Panc1 (cell line): ENCODE measurements at regions not wholly inside any gene's neighbourhood (a gene's known extent, or its start where the extent isn't known, plus 50 kb on each side); places are given as distances from the start of the nearest gene placed in this dataset.

Experiments used
- ATAC-seq: fragments of 200-7000 bp; cut with Tn5 transposase; 2 replicates; pipeline ENCODE4 v1.9.1; 2020; ENCODE audit warnings: mild to moderate bottlenecking, moderate library complexity
- BruUV-seq: library from RNA; stranded (reverse); fragments of 400-500 nt; replicated peaks from 2 replicates; lab custom pipeline; 2021; lab: Mats Ljungman, UMichigan
- CTCF ChIA-PET: fragments of 300-600 bp; sonication (Branson Sonifier 250); formaldehyde crosslinking; loops from one replicate; lab custom pipeline; 2022; ENCODE audit warnings: antibody characterized with exemption; lab: Charles Lee
- POLR2A ChIA-PET: fragments of 300-600 bp; sonication (Branson Sonifier 250); formaldehyde crosslinking; loops from one replicate; lab custom pipeline; 2022; ENCODE audit warnings: antibody characterized with exemption; lab: Charles Lee
- DNase-seq: peaks from one replicate; pipeline ENCODE4 v3.0.0-alpha.2; 2010; ENCODE audit warnings: low read depth, low spot score
- H3K27ac ChIP-seq: 2 replicates; pipeline ENCODE4 v1.5.1; 2011; ENCODE audit warnings: mild to moderate bottlenecking, low read length, inconsistent platforms
- H3K27me3 ChIP-seq: fragments of 200-500 bp; sonication (Bioruptor generic); 2 replicates; pipeline ENCODE4 v1.6.0; 2014; ENCODE audit warnings: low read length, inconsistent platforms; ENCODE audit not compliant: control insufficient read depth, insufficient read depth
- H3K36me3 ChIP-seq: fragments of 200-500 bp; sonication (Bioruptor generic); 2 replicates; pipeline ENCODE4 v1.5.1; 2014; ENCODE audit warnings: inconsistent platforms, mild to moderate bottlenecking, low read length, moderate library complexity; ENCODE audit not compliant: control insufficient read depth, insufficient read depth
- H3K4me1 ChIP-seq: 2 replicates; pipeline ENCODE4 v1.5.1; 2011; ENCODE audit warnings: inconsistent platforms, mild to moderate bottlenecking, low read length, moderate library complexity; ENCODE audit not compliant: control insufficient read depth, insufficient read depth
- H3K4me3 ChIP-seq, 2 experiments: 2 replicates each; pipeline ENCODE4 v1.5.1; 2011 to 2012; ENCODE audit warnings: low read depth in 2 of 2, low read length in 2 of 2, mild to moderate bottlenecking in 2 of 2, inconsistent platforms in 1 of 2, moderate library complexity in 1 of 2
- H3K9me3 ChIP-seq: fragments of 200-500 bp; sonication (Bioruptor generic); 2 replicates; pipeline ENCODE4 v1.5.1; 2014; ENCODE audit warnings: low read depth, mild to moderate bottlenecking, inconsistent platforms, low read length, moderate library complexity; ENCODE audit not compliant: control insufficient read depth, insufficient read depth
- TCF7L2 ChIP-seq: IDR thresholded peaks from 2 replicates; pipeline ENCODE4 v1.6.1; 2011; ENCODE audit warnings: mild to moderate bottlenecking, low read depth, low read length, inconsistent platforms
- in situ Hi-C: cut with HindIII; loops from 2 replicates; pipeline ENCODE4 v1.10.0; 2016; ENCODE audit warnings: low sequenced_read_pairs, low pct_unique_long_range_greater_than_20kb
- intact Hi-C: fragments of 100-400 bp; cut with micrococcal nuclease; formaldehyde crosslinking; loops from one replicate; pipeline ENCODE4 v1.10.0; 2022; ENCODE audit not compliant: unreplicated experiment
- TF ChIP-seq, protein P1 (sequence below): fragments of 450-650 bp; IDR thresholded peaks from 2 replicates; pipeline ENCODE4 v1.5.1; 2017; ENCODE audit warnings: mild to moderate bottlenecking
- TF ChIP-seq, protein P2 (sequence below), 2 experiments: IDR thresholded peaks; 2 replicates each; pipeline ENCODE4 v1.6.1; 2011 to 2012; ENCODE audit warnings: low read depth in 2 of 2, control low read depth in 1 of 2, low read length in 1 of 2, mild to moderate bottlenecking in 1 of 2, moderate library complexity in 1 of 2; ENCODE audit not compliant: insufficient read depth in 1 of 2

DNA sequence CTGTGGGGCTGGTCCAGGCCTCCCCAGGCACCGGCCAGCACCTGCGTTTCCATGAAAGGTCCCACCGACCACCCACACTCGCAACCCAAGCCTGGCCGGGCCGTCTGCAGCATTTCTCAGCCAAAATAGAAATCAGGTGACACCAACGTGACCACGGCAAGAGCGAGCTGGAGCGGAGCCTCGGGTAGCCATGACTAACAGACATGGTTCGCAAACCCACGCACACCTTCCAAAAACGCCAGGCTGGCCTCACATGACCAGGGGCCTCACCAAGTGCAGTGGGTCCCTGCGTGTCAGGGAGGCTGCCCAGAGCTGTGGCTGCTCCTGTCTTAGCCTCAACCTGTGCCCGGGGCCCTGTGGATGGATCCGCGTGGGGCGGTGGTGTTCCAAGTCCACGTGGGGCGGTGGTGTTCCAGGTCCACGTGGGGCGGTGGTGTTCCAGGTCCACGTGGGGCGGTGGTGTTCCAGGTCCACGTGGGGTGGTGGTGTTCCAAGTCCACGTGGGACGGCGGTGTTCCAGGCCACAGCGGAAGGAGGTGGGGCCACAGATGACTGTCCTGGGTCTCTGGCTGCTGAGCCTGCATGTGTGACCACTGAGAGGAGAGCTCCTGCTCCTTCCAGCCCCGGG, 64.4 kb upstream of the ADGRA1 start:
- no peak for DNase-seq
- no peak for TF ChIP-seq TCF7L2
- TF ChIP-seq, protein P1, sequence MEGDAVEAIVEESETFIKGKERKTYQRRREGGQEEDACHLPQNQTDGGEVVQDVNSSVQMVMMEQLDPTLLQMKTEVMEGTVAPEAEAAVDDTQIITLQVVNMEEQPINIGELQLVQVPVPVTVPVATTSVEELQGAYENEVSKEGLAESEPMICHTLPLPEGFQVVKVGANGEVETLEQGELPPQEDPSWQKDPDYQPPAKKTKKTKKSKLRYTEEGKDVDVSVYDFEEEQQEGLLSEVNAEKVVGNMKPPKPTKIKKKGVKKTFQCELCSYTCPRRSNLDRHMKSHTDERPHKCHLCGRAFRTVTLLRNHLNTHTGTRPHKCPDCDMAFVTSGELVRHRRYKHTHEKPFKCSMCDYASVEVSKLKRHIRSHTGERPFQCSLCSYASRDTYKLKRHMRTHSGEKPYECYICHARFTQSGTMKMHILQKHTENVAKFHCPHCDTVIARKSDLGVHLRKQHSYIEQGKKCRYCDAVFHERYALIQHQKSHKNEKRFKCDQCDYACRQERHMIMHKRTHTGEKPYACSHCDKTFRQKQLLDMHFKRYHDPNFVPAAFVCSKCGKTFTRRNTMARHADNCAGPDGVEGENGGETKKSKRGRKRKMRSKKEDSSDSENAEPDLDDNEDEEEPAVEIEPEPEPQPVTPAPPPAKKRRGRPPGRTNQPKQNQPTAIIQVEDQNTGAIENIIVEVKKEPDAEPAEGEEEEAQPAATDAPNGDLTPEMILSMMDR: no peak
- BruUV-seq: no TSS peak
- Histone ChIP-seq H3K36me3 (no peaks in the 10 kb centered on the region), H3K27me3 (peaks cover 13% of the 10 kb centered on the region; the same call in 1 of the 2 replicates), H3K4me3 (no peak overlapping the region), H3K4me1 (peaks cover 5% of the 10 kb centered on the region; the same call in 1 of the 2 replicates), H3K27ac (no peak overlapping the region), H3K9me3 (no peaks in the 10 kb centered on the region)
- intact Hi-C loops (no loop called here), in situ Hi-C loops (no loop called here)
- no peak for ATAC-seq
- ChIA-PET POLR2A (no interaction called here), CTCF (interaction anchor here (0.7 kb wide), 1 partner anchor 35 kb away, joined by 5 read pairs; no protein-coding TSS in a partner anchor)

DNA sequence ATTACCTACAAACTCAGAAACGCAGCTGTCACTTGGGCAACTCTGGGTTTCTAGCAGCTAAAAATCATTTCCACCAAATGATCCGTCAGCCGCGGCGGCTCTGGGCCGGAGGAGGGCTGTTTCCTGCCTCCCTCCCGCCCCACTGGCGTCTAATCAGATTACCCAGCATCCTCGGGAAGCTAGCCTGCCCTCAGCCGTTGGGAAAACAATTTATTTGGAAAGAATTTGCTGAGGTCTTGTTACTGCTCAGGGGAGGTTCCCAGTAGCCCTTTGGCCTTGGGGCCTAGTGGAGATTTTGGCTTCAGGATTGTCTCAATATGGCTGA, 65.0 kb upstream of the ADGRA1 start:
- DNase-seq: no peak
- no peak overlapping the region for H3K4me3 ChIP-seq
- peaks cover 12% of the 10 kb centered on the region; the same call in 1 of the 2 replicates for H3K27me3 ChIP-seq
- no peaks in the 10 kb centered on the region for H3K9me3 ChIP-seq
- no peak overlapping the region for H3K27ac ChIP-seq
- ChIA-PET POLR2A (no interaction called here), CTCF (no interaction called here)
- BruUV-seq: no TSS peak
- ATAC-seq: no peak
- in situ Hi-C loops (no loop called here), intact Hi-C loops (no loop called here)
- TF ChIP-seq, protein P2, sequence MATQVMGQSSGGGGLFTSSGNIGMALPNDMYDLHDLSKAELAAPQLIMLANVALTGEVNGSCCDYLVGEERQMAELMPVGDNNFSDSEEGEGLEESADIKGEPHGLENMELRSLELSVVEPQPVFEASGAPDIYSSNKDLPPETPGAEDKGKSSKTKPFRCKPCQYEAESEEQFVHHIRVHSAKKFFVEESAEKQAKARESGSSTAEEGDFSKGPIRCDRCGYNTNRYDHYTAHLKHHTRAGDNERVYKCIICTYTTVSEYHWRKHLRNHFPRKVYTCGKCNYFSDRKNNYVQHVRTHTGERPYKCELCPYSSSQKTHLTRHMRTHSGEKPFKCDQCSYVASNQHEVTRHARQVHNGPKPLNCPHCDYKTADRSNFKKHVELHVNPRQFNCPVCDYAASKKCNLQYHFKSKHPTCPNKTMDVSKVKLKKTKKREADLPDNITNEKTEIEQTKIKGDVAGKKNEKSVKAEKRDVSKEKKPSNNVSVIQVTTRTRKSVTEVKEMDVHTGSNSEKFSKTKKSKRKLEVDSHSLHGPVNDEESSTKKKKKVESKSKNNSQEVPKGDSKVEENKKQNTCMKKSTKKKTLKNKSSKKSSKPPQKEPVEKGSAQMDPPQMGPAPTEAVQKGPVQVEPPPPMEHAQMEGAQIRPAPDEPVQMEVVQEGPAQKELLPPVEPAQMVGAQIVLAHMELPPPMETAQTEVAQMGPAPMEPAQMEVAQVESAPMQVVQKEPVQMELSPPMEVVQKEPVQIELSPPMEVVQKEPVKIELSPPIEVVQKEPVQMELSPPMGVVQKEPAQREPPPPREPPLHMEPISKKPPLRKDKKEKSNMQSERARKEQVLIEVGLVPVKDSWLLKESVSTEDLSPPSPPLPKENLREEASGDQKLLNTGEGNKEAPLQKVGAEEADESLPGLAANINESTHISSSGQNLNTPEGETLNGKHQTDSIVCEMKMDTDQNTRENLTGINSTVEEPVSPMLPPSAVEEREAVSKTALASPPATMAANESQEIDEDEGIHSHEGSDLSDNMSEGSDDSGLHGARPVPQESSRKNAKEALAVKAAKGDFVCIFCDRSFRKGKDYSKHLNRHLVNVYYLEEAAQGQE (IDR thresholded peaks at IDR 0.05; ENCODE audit: insufficient read depth in 1 of 2, low read depth in 2 of 2, low read length in 1 of 2): no peak
- H3K36me3 ChIP-seq: no peaks in the 10 kb centered on the region
- peaks cover 5% of the 10 kb centered on the region; the same call in 1 of the 2 replicates for H3K4me1 ChIP-seq

DNA sequence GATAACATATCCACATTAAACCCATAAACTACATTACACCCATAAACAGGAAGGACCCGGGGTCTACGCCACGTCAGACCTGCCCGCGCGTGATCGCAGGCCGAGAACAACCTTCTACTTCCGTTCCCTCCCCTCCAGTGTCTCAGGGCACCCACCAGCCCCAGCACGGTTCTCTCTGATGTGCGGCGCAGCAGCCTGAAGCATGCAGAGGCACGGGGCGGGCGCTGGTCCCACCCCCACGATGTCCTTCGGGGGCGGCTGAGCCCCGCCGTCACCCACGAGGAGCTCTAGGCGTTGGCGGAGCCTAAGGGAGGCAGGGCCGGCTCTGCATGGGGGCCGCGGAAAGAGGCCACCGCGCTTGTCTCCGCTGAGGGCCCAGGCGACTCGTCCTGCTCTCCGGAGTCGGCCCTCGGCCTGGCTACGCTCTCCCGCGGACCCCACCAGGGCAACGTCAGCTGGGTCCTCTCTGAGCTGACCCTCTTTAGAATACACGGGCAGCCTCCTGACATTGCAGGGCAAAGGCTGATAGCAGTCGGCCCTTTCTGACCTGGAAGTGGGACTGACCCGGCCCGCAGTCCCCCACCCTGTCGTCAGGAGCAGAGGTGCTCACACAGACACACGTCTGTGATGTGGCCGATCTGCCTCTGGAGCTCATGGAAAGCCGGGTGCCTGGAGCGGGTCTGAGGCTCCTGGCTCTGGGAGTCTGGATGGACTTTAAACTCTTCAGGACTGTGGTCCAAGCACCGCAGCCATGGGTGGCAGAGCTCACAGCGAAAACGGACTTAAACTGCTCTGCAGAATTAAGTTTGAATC, 65.6 kb upstream of the ADGRA1 start:
- in situ Hi-C loops (no loop called here), intact Hi-C loops (no loop called here)
- peaks cover 12% of the 10 kb centered on the region; the same call in 1 of the 2 replicates for H3K27me3 ChIP-seq
- no TSS peak for BruUV-seq
- TF ChIP-seq, protein P1: no peak
- DNase-seq (no peak), ATAC-seq (no peak)
- POLR2A ChIA-PET: no interaction called here
- no peaks in the 10 kb centered on the region for H3K36me3 ChIP-seq
- CTCF ChIA-PET: no interaction called here
- H3K4me1 ChIP-seq: peaks cover 5% of the 10 kb centered on the region; the same call in 1 of the 2 replicates
- no peak overlapping the region for H3K27ac ChIP-seq
- H3K9me3 ChIP-seq: no peaks in the 10 kb centered on the region
- H3K4me3 ChIP-seq: no peak overlapping the region
